Osteocyte (in vitro differentiated cells): ENCODE measurements at regions not wholly inside any gene's neighbourhood (a gene's known extent, or its start where the extent isn't known, plus 50 kb on each side); places are given as distances from the start of the nearest gene placed in this dataset.

Experiments
- DNase-seq: peaks from one replicate; pipeline ENCODE4 v3.0.0; 2021; ENCODE audit warnings: mixed read lengths; ENCODE audit not compliant: unreplicated experiment; ENCODE audit errors: extremely low spot score
- H3K27ac Mint-ChIP-seq: one replicate; pipeline ENCODE4 v1.8.0; 2021; ENCODE audit warnings: mild to moderate bottlenecking, mixed read lengths; ENCODE audit not compliant: unreplicated experiment
- H3K27me3 Mint-ChIP-seq: one replicate; pipeline ENCODE4 v1.8.0; 2021; ENCODE audit warnings: mixed read lengths; ENCODE audit not compliant: unreplicated experiment
- H3K36me3 Mint-ChIP-seq: one replicate; pipeline ENCODE4 v1.8.0; 2021; ENCODE audit warnings: mixed read lengths; ENCODE audit not compliant: unreplicated experiment
- H3K4me1 Mint-ChIP-seq: one replicate; pipeline ENCODE4 v1.8.0; 2021; ENCODE audit warnings: mixed read lengths; ENCODE audit not compliant: unreplicated experiment
- H3K4me3 Mint-ChIP-seq: one replicate; pipeline ENCODE4 v1.8.0; 2021; ENCODE audit warnings: mild to moderate bottlenecking, moderate library complexity, mixed read lengths; ENCODE audit not compliant: unreplicated experiment
- H3K9me3 Mint-ChIP-seq: one replicate; pipeline ENCODE4 v1.8.0; 2021; ENCODE audit warnings: mixed read lengths; ENCODE audit not compliant: unreplicated experiment
- TF ChIP-seq, protein P1 (sequence below): fragments of 200-600 bp; sonication (generic); IDR thresholded peaks from 2 replicates; pipeline ENCODE4 v1.5.0; 2021; ENCODE audit warnings: antibody characterized with exemption, mild to moderate bottlenecking, moderate library complexity

GRCh38 chr3:34016925-34017587, 218.6 kb downstream of the PDCD6IP start:
- no peaks in the 10 kb centered on the region for H3K36me3 Mint-ChIP-seq
- no peak for DNase-seq
- no peak overlapping the region for H3K4me3 Mint-ChIP-seq
- H3K4me1 Mint-ChIP-seq, result peaks cover 19% of the 10 kb centered on the region
- no peaks in the 10 kb centered on the region for H3K27me3 Mint-ChIP-seq
- H3K27ac Mint-ChIP-seq, result no peak overlapping the region
- TF ChIP-seq, protein P1, sequence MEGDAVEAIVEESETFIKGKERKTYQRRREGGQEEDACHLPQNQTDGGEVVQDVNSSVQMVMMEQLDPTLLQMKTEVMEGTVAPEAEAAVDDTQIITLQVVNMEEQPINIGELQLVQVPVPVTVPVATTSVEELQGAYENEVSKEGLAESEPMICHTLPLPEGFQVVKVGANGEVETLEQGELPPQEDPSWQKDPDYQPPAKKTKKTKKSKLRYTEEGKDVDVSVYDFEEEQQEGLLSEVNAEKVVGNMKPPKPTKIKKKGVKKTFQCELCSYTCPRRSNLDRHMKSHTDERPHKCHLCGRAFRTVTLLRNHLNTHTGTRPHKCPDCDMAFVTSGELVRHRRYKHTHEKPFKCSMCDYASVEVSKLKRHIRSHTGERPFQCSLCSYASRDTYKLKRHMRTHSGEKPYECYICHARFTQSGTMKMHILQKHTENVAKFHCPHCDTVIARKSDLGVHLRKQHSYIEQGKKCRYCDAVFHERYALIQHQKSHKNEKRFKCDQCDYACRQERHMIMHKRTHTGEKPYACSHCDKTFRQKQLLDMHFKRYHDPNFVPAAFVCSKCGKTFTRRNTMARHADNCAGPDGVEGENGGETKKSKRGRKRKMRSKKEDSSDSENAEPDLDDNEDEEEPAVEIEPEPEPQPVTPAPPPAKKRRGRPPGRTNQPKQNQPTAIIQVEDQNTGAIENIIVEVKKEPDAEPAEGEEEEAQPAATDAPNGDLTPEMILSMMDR, result no peak
- H3K9me3 Mint-ChIP-seq, result no peaks in the 10 kb centered on the region

GRCh38 chr3:34017757-34018156, 219.3 kb downstream of the PDCD6IP start:
- Mint-ChIP-seq H3K27me3 (no peaks in the 10 kb centered on the region), H3K9me3 (no peaks in the 10 kb centered on the region)
- TF ChIP-seq, protein P1, result no peak

GRCh38 chr3:34019158-34019557, 220.7 kb downstream of the PDCD6IP start:
- Mint-ChIP-seq H3K27me3 (no peaks in the 10 kb centered on the region), H3K4me3 (no peak overlapping the region), H3K27ac (no peak overlapping the region), H3K36me3 (no peaks in the 10 kb centered on the region), H3K4me1 (peaks cover 2% of the 10 kb centered on the region), H3K9me3 (no peaks in the 10 kb centered on the region)
- TF ChIP-seq, protein P1, result no peak
- DNase-seq, result no peak

More at GRCh38 chr3:34017757-34018156, 219.3 kb downstream of the PDCD6IP start:
- no peak overlapping the region for H3K27ac Mint-ChIP-seq
- no peak overlapping the region for H3K4me3 Mint-ChIP-seq
- peaks cover 12% of the 10 kb centered on the region for H3K4me1 Mint-ChIP-seq
- no peaks in the 10 kb centered on the region for H3K36me3 Mint-ChIP-seq
- no peak for DNase-seq

GRCh38 chr3:34020170-34020569, 221.7 kb downstream of the PDCD6IP start:
- H3K9me3 Mint-ChIP-seq, result no peaks in the 10 kb centered on the region
- H3K27ac Mint-ChIP-seq, result no peak overlapping the region
- DNase-seq, result no peak
- TF ChIP-seq, protein P1, result no peak
- no peak overlapping the region for H3K4me3 Mint-ChIP-seq
- H3K36me3 Mint-ChIP-seq, result no peaks in the 10 kb centered on the region
- H3K4me1 Mint-ChIP-seq, result peaks cover 2% of the 10 kb centered on the region
- no peaks in the 10 kb centered on the region for H3K27me3 Mint-ChIP-seq

- no peaks in the 10 kb centered on the region for H3K9me3 Mint-ChIP-seq
- no peaks in the 10 kb centered on the region for H3K36me3 Mint-ChIP-seq
- no peak for DNase-seq
- H3K27ac Mint-ChIP-seq, result no peak overlapping the region
- H3K4me1 Mint-ChIP-seq, result peaks cover 2% of the 10 kb centered on the region
- no peaks in the 10 kb centered on the region for H3K27me3 Mint-ChIP-seq
- TF ChIP-seq, protein P1, result no peak
- H3K4me3 Mint-ChIP-seq, result no peak overlapping the region
Observed at GRCh38 chr3:34020726-34021680, 222.6 kb downstream of the PDCD6IP start.
